ENCODE measurements at regions not wholly inside any gene's neighbourhood (a gene's known extent, or its start where the extent isn't known, plus 50 kb on each side); places are given as distances from the start of the nearest gene placed in this dataset.
A peak's percentile ranks its signal among the peaks of the same experiment; 100 is the strongest.
"Not testable (repeated sequence)": the region's sequence is repeated elsewhere in the genome, so short reads cannot be mapped to it uniquely, and the experiment has no call there.

- DNase-seq (ENCODE audit: low read depth in 2 of 2): no peak
Measured at GRCh38 chr5:103780794-103781193, 218.2 kb upstream of the NUDT12 start.

DNA sequence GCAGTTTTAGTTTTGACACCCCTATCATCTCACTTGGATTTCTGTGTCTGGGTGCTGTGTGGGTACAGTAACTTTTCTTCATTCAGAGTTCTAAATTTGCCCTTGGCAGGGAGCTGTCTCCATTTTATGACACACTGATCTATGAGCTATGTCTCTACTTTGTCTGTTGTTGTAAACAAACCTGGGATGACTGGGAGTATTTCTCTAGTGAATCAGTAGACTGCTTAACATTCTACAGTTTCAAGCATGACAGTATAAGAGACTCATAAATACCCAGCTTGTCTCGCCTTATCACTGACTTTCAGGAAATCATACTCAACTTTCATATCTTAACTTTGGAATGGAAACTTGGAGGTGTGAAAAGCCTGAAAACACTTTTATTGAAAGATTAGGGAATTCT lies 212.1 kb upstream of the NUDT12 start:
- DNase-seq (ENCODE audit: low read depth in 2 of 2): no peak

DNA sequence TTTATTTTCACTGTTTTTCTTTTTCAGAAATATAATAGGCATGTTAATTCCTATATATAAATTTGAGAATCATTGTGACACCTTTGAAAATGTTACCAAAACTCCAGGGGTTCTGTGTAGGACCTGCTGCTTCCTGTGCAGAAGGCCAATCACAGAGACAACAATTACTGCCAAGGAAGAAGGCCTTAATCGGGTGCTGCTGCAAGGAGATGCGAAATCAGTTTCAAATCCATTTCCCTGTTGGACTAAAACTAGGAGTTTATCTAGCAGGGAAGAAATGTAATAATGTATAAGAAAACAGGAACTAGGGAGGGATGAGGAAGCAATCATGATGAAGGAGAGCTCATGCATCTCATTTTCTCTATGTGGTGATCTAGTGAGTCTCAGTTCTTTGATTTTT lies 209.7 kb upstream of the NUDT12 start:
- DNase-seq (ENCODE audit: low read depth in 2 of 2): no peak

GRCh38 chr5:103764403-103764802 lies 201.8 kb upstream of the NUDT12 start:
- no peak for DNase-seq (ENCODE audit: low read depth in 2 of 2)

- DNase-seq (ENCODE audit: low read depth in 2 of 2): no peak
Measured at GRCh38 chr5:103758996-103759395, 196.4 kb upstream of the NUDT12 start.

- no peak for DNase-seq (ENCODE audit: low read depth in 2 of 2)
Measured at GRCh38 chr5:103755974-103756373, 193.4 kb upstream of the NUDT12 start.

GRCh38 chr5:103745353-103746065 lies 182.9 kb upstream of the NUDT12 start:
- no peak for DNase-seq (ENCODE audit: low read depth in 2 of 2)

DNA sequence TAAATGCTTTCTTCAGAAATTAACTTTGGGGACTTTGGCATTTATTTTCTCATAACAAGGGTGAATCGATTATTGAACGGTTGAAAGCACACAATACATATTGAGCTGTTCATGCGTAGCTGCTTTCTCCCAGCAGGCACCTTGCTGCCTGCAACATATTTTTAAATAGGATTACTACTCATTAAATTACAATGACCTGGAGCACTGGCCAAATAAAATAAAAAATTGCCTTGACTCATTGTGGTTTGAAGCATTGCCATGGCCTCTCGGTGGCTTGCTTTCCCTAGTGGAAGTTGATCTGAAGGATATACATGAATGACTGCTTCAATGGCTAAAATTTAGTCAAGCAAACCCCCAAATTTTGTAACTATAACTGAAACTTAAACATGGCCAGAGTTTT lies 181.6 kb upstream of the NUDT12 start:
- DNase-seq (ENCODE audit: low read depth in 2 of 2): peak; percentile 30 to 37

DNA sequence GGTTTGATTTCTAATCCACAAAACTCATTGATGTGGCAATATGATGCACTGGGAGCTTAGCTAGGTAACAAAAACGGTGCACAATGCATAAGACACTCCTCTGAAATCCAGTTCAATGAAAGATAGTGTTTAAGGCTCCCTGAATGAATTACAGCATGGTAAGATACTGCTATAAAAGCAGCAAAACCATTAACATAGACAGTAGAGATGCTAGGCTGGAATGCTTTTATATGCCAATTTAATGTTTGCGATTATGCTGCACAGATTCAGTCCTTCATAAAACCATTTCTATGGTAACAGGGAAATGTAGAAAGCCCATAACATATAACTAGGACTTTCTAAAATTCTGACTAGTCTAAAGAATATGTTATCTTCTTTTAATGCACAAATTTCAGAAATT lies 180.8 kb upstream of the NUDT12 start:
- DNase-seq (ENCODE audit: low read depth in 2 of 2): no peak

GRCh38 chr5:103741984-103742383 lies 179.4 kb upstream of the NUDT12 start:
- no peak for DNase-seq (ENCODE audit: low read depth in 2 of 2)

DNA sequence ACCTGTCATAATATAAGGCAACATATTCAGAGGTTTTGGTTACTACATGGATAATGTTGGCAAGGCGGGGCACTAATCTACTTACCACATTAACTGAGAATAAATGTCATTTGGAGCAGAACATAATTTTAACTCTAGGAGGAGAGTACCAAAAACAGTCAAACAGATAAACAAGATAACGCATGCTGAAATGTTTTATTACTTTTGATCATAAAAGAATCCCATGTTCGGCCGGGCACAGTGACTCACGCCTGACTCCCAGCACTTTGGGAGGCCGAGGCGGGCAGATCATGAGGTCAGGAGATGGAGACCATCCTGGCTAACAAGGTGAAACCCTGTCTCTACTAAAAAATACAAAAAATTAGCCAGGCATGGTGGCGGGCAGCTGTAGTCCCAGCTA lies 173.8 kb upstream of the NUDT12 start:
- DNase-seq (ENCODE audit: low read depth in 2 of 2): not testable (repeated sequence)

DNA sequence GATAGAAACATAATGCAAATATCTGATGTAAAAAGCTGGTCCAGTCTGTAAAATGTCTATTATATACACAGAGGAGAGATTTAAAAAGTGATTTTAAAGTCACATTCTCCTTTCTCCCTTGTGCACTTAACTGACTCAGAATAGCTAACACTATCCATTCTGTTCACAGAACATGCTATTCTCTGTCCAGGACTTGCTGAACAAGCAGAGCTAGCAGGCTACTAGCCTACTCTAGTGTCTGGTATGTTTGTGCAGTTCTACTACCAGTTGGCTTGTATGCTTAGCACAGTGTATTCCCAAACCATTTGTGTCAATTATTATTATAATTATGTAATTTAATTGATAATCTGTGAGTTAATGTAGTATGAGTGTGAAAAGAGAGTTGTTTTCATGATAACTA lies 161.7 kb upstream of the NUDT12 start:
- DNase-seq (ENCODE audit: low read depth in 2 of 2): no peak

- no peak for DNase-seq (ENCODE audit: low read depth in 2 of 2)
Measured at GRCh38 chr5:103721183-103721582, 158.6 kb upstream of the NUDT12 start.

GRCh38 chr5:103718108-103718507 lies 155.5 kb upstream of the NUDT12 start:
- no peak for DNase-seq (ENCODE audit: low read depth in 2 of 2)

- DNase-seq (ENCODE audit: low read depth in 2 of 2): no peak
Measured at GRCh38 chr5:103708601-103709000, 146.0 kb upstream of the NUDT12 start.

DNA sequence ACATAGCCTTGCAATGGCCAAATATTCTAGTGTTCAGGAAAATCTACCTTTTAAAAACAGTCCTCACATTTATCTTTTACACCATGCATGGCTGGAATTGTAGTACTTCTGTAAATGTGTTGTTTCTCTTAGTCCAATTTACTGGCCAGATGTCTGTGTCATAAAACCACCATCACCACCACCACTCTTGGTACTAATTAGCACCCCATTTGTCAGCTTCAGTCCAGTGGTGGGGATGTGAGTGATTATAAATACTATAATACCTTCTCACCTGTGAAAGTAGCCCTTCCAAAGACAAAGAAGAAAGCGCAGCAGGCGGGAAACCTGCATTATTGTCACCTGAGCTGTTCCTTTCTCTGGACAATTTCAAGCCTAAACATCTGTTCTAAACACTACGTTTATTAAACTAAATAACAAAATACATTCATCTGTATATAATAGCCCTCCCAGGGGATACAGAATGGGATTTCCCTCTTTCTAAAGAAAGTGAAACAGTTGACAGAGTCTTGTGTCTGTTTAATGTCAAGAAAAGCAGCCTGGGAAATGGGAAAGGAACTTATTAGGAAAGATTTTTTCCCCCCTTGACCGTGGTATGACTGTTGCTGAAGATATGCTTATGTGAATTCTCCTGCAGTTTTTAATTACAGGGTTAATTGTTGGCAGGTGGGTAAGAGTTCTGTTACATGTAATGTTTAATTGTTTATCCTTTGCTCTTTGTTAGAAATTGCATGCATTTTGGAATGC lies 144.5 kb upstream of the NUDT12 start:
- DNase-seq (ENCODE audit: low read depth in 2 of 2): peak; percentile 54 to 57

DNA sequence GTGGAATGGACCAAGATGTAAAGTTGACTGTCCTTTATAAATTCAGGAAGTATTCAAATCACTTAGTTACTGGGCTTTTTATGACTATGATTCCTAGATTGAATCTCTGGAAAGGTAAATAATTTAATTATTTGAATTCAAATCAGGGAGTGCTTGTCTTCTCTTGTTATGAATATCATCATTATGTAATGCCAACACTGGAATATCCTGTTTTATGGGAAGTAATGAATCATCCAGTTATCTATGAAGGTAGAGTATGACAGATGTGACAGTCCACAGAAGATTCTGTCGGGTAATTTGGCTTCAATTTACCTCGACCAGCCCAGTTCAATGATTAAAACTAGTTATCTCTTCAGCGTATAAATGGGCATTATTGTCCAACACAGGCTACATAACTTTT lies 141.0 kb upstream of the NUDT12 start:
- DNase-seq (ENCODE audit: low read depth in 2 of 2): no peak

GRCh38 chr5:103693517-103693916 lies 130.9 kb upstream of the NUDT12 start:
- no peak for DNase-seq (ENCODE audit: low read depth in 2 of 2)

GRCh38 chr5:103690676-103691075 lies 128.1 kb upstream of the NUDT12 start:
- no peak for DNase-seq (ENCODE audit: low read depth in 2 of 2)

- DNase-seq (ENCODE audit: low read depth in 2 of 2): no peak
Measured at GRCh38 chr5:103679873-103680272, 117.3 kb upstream of the NUDT12 start.

GRCh38 chr5:103676198-103676597 lies 113.6 kb upstream of the NUDT12 start:
- DNase-seq (ENCODE audit: low read depth in 2 of 2): peak; percentile 55 to 64

GRCh38 chr5:103674739-103675138 lies 112.2 kb upstream of the NUDT12 start:
- DNase-seq (ENCODE audit: low read depth in 2 of 2): no peak

DNA sequence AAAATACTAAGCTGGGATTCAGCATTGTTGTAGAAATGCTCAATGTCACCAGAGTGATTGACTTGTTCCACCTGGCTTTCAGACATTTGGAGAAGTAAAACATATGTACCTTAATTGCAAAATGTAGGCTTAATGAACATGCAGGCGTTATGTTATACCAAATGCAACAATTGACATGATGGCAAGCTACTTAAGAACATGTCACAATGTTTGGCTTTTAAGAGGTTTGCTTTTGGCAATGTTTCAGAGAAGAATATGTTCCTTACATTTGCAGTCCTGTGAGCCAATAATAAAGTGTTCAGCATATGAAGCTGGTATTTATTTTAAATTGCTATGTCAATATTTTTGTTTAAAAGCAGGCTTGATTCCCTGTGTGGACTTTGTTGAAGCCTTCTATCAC lies 111.7 kb upstream of the NUDT12 start:
- DNase-seq (ENCODE audit: low read depth in 2 of 2): no peak

Data from fibroblast of skin of left biceps (primary cell).